ENCODE measurements at regions not wholly inside any gene's neighbourhood (a gene's known extent, or its start where the extent isn't known, plus 50 kb on each side); places are given as distances from the start of the nearest gene placed in this dataset.

DNA sequence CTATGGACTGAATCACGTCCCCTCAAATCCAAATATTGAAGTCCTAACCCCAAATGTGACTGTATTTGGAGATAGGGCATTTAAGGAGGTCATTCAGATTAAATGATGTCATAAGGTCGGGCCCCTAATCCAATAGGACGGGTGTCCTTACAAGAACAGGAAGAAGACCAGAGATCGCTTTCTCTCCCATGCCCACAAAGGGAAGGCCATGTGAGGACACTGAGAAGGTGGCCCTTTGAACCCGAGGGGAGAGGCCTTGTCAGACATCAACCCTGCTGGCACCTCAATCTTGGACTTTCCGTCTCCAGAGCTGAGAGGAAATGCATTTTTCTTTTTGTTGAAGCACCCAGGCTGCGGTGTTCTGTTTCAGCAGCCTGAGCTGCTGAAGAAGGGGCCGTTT lies 72.3 kb upstream of the KLF6 start:
- TF ChIP-seq GATA2 (IDR thresholded peaks at IDR 0.05; ENCODE audit: low read depth, low read length), result no peak
- TF ChIP-seq GATA3 (IDR thresholded peaks at IDR 0.05; ENCODE audit: low read depth, low read length), result no peak

All from SH-SY5Y (cell line).